Liver (tissue), 8 donors: ENCODE measurements at regions not wholly inside any gene's neighbourhood (a gene's known extent, or its start where the extent isn't known, plus 50 kb on each side); places are given as distances from the start of the nearest gene placed in this dataset.

Experiments
- DNase-seq: peaks from one replicate; pipeline ENCODE4 v3.0.0-alpha.2; 2017; ENCODE audit warnings: low spot score
- H3K27ac ChIP-seq, 2 donors: one replicate each; pipeline ENCODE4 v1.7.0; 2013; ENCODE audit warnings: inconsistent platforms in 2 of 2, low read length in 2 of 2, control low read depth in 1 of 2, low read depth in 1 of 2, mild to moderate bottlenecking in 1 of 2
- H3K27me3 ChIP-seq, 4 donors: one replicate each; pipeline versions ENCODE4 v1.6.1 to v1.7.0; 2013; ENCODE audit warnings: low read length in 3 of 4, inconsistent platforms in 1 of 4, mild to moderate bottlenecking in 1 of 4, moderate library complexity in 1 of 4; ENCODE audit not compliant: control insufficient read depth in 4 of 4, insufficient read depth in 4 of 4
- H3K36me3 ChIP-seq, 4 donors: one replicate each; pipeline versions ENCODE4 v1.6.1 to v1.7.0; 2013; ENCODE audit warnings: low read length in 3 of 4, mild to moderate bottlenecking in 3 of 4, low read depth in 1 of 4, moderate library complexity in 1 of 4; ENCODE audit not compliant: control insufficient read depth in 4 of 4, insufficient read depth in 3 of 4
- H3K4me1 ChIP-seq, 4 donors: one replicate each; pipeline versions ENCODE4 v1.6.1 to v1.7.0; 2013; ENCODE audit warnings: low read length in 3 of 4, mild to moderate bottlenecking in 3 of 4, moderate library complexity in 1 of 4; ENCODE audit not compliant: control insufficient read depth in 4 of 4, insufficient read depth in 4 of 4
- H3K4me3 ChIP-seq, 3 donors: one replicate each; pipeline versions ENCODE4 v1.6.1 to v1.7.0; 2013; ENCODE audit warnings: low read length in 3 of 3, control low read depth in 1 of 3, low read depth in 1 of 3, mild to moderate bottlenecking in 1 of 3
- H3K9ac ChIP-seq, 2 donors: one replicate each; pipeline ENCODE4 v1.7.0; 2013; ENCODE audit warnings: low read length in 2 of 2, mild to moderate bottlenecking in 2 of 2, moderate library complexity in 2 of 2, control low read depth in 1 of 2, low read depth in 1 of 2
- H3K9me3 ChIP-seq, 4 donors: one replicate each; pipeline versions ENCODE4 v1.6.1 to v1.7.0; 2013; ENCODE audit warnings: low read length in 3 of 4; ENCODE audit not compliant: control insufficient read depth in 4 of 4
- EGR1 ChIP-seq, 2 donors: IDR thresholded peaks; 2 replicates each; pipeline ENCODE4 v1.6.1; 2016 to 2018; ENCODE audit warnings: antibody characterized with exemption in 2 of 2, low read depth in 2 of 2
- FOXA1 ChIP-seq: IDR thresholded peaks from 2 replicates; pipeline ENCODE4 v1.6.1; 2016; ENCODE audit warnings: antibody characterized with exemption
- FOXA2 ChIP-seq: IDR thresholded peaks from 2 replicates; pipeline ENCODE4 v1.6.1; 2016; ENCODE audit warnings: antibody characterized with exemption
- GABPA ChIP-seq, 2 donors: IDR thresholded peaks in 1 of 2; conservative IDR thresholded peaks in 1 of 2; 2 replicates each; pipeline ENCODE4 v1.6.1; 2016; ENCODE audit warnings: antibody characterized with exemption in 2 of 2, mild to moderate bottlenecking in 1 of 2, moderate library complexity in 1 of 2
- JUND ChIP-seq, 2 donors: IDR thresholded peaks; 2 replicates each; pipeline ENCODE4 v1.6.1; 2016; ENCODE audit warnings: antibody characterized with exemption in 2 of 2
- RAD21 ChIP-seq, 2 donors: IDR thresholded peaks; 2 replicates each; pipeline ENCODE4 v1.6.1; 2016; ENCODE audit warnings: antibody characterized with exemption in 2 of 2, mild to moderate bottlenecking in 2 of 2
- RXRA ChIP-seq, 2 donors: IDR thresholded peaks; 2 replicates each; pipeline ENCODE4 v1.6.1; 2017 to 2018; ENCODE audit warnings: antibody characterized with exemption in 2 of 2, mild to moderate bottlenecking in 1 of 2
- SP1 ChIP-seq: IDR thresholded peaks from 2 replicates; pipeline ENCODE4 v1.6.1; 2018; ENCODE audit warnings: antibody characterized with exemption, mild to moderate bottlenecking
- TAF1 ChIP-seq: conservative IDR thresholded peaks from 2 replicates; pipeline ENCODE4 v1.6.1; 2016; ENCODE audit warnings: antibody characterized with exemption, mild to moderate bottlenecking
- YY1 ChIP-seq: IDR thresholded peaks from 2 replicates; pipeline ENCODE4 v1.6.1; 2016; ENCODE audit warnings: antibody characterized with exemption, mild to moderate bottlenecking
- WGBS: extraction: QIAGEN DNeasy Blood & Tissue Kit; methylation state at CpG from one replicate; pipeline ENCODE4 v1.1.7; 2013; 5-methylcytosine and 5-hydroxymethylcytosine counted together
- TF ChIP-seq, protein P1 (sequence below): fragments of 150-350 bp; IDR thresholded peaks from 2 replicates; pipeline ENCODE4 v1.5.1; 2017; ENCODE audit warnings: improper control_type of control experiment, low read depth, low read length; ENCODE audit not compliant: missing input control
- TF ChIP-seq, protein P2 (sequence below): IDR thresholded peaks from 2 replicates; pipeline ENCODE4 v1.6.1; 2016; ENCODE audit warnings: antibody characterized with exemption
- TF ChIP-seq, protein P3 (sequence below): IDR thresholded peaks from 2 replicates; pipeline ENCODE4 v1.6.1; 2016; ENCODE audit warnings: antibody characterized with exemption
- TF ChIP-seq, protein P4 (sequence below): IDR thresholded peaks from 2 replicates; pipeline ENCODE4 v1.6.1; 2016; ENCODE audit warnings: antibody characterized with exemption
- TF ChIP-seq, protein P5 (sequence below): IDR thresholded peaks from 2 replicates; pipeline ENCODE4 v1.6.1; 2016; ENCODE audit warnings: antibody characterized with exemption, mild to moderate bottlenecking
- donor health status: healthy.
- donor health status: healthy.
- donor health status: healthy.
- donor health status: healthy.
- donor health status: healthy.

DNA sequence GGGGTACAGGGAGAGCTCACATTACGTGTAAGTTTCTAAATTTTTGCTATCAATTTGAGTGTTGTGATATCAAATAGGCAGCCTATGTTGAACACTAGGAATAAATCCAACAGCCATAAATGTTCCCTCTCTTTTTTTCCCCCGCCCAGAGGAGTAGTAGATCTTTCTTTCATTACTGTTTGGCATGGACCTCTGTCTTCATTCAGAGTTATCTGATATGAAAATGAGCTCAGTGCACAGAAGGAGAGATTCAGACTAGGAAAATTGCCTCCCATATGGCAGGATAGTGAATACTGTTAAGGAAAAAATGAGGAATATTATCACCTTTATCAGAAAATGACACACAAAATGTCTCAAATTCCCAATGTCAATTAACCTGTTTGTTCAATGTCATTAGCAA is 110.0 kb upstream of the EYS start:
- H3K4me1 ChIP-seq: no peaks in the 10 kb centered on the region
- 49% methylated on average over 2 of the region's 2 CpGs for WGBS
- no peak overlapping the region for H3K9ac ChIP-seq

DNA sequence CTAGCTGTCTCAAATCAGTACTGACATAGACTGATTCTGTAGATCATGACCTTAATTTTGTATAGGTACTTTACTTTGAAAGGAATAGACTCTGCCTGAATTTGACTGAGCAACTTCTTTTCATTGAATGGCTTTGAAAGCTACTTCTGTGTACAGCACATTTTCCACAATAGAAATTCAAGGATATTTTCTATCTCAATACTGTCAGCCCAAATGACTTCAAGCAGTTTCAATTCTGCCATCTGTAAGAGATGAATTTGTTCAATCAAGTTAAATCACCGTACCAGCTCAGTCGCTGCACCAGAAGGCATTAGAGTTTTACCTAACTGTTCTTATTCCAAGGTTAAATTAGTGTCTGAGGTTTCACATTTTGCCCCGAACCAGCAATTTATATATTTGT is 107.0 kb upstream of the EYS start:
- no peak for DNase-seq
- Histone ChIP-seq H3K27me3 (no peaks in the 10 kb centered on the region), H3K4me1 (no peaks in the 10 kb centered on the region), H3K9ac (no peak overlapping the region), H3K4me3 (no peak overlapping the region), H3K36me3 (no peaks in the 10 kb centered on the region), H3K27ac (no peak overlapping the region), H3K9me3 (no peaks in the 10 kb centered on the region)
- 53% methylated on average over 3 of the region's 3 CpGs for WGBS
- TF ChIP-seq, protein P1, sequence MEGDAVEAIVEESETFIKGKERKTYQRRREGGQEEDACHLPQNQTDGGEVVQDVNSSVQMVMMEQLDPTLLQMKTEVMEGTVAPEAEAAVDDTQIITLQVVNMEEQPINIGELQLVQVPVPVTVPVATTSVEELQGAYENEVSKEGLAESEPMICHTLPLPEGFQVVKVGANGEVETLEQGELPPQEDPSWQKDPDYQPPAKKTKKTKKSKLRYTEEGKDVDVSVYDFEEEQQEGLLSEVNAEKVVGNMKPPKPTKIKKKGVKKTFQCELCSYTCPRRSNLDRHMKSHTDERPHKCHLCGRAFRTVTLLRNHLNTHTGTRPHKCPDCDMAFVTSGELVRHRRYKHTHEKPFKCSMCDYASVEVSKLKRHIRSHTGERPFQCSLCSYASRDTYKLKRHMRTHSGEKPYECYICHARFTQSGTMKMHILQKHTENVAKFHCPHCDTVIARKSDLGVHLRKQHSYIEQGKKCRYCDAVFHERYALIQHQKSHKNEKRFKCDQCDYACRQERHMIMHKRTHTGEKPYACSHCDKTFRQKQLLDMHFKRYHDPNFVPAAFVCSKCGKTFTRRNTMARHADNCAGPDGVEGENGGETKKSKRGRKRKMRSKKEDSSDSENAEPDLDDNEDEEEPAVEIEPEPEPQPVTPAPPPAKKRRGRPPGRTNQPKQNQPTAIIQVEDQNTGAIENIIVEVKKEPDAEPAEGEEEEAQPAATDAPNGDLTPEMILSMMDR: no peak
- TF ChIP-seq JUND (IDR thresholded peaks at IDR 0.05) (no peak), YY1 (no peak)

More for the DNA sequence above, 110.0 kb upstream of the EYS start:
- TF ChIP-seq RAD21 (IDR thresholded peaks at IDR 0.05) (no peak), JUND (IDR thresholded peaks at IDR 0.05) (no peak), GABPA (IDR thresholded peaks at IDR 0.05 in 1 of 2, conservative IDR thresholded peaks at IDR 0.05 in 1 of 2) (no peak), RXRA (IDR thresholded peaks at IDR 0.05) (no peak), SP1 (no peak), TAF1 (no peak), FOXA1 (no peak)
- TF ChIP-seq, protein P2, sequence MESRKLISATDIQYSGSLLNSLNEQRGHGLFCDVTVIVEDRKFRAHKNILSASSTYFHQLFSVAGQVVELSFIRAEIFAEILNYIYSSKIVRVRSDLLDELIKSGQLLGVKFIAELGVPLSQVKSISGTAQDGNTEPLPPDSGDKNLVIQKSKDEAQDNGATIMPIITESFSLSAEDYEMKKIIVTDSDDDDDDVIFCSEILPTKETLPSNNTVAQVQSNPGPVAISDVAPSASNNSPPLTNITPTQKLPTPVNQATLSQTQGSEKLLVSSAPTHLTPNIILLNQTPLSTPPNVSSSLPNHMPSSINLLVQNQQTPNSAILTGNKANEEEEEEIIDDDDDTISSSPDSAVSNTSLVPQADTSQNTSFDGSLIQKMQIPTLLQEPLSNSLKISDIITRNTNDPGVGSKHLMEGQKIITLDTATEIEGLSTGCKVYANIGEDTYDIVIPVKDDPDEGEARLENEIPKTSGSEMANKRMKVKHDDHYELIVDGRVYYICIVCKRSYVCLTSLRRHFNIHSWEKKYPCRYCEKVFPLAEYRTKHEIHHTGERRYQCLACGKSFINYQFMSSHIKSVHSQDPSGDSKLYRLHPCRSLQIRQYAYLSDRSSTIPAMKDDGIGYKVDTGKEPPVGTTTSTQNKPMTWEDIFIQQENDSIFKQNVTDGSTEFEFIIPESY: no peak
- TF ChIP-seq, protein P1: no peak
- no peak for DNase-seq
- Histone ChIP-seq H3K36me3 (no peaks in the 10 kb centered on the region), H3K27ac (no peak overlapping the region), H3K4me3 (no peak overlapping the region), H3K9me3 (peaks cover 0 to 2% (median 0%) of the 10 kb centered on the region in 4 donors), H3K27me3 (no peaks in the 10 kb centered on the region)

DNA sequence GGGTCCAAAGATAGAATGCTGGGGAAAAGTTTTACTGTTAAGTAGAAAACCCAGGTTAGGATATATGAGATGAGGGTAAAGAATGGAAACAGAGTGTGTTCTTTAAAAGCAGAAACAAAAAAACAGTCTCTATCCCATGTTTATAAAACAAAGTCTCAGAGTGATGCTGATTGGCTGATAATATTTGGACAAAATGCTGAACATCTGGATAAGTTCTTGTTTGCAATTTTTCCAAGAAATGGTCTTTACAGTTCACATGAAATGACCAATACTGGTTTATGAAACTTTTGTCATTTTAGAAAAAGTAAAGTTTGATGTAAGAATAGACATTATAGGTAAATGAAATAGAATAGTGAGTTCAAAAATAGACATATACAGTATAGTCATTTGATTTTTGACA is 96.2 kb upstream of the EYS start:
- DNase-seq: no peak
- H3K4me1 ChIP-seq: no peaks in the 10 kb centered on the region
- H3K27ac ChIP-seq: no peak overlapping the region
- no peaks in the 10 kb centered on the region for H3K9me3 ChIP-seq
- no peak overlapping the region for H3K4me3 ChIP-seq
- H3K9ac ChIP-seq: no peak overlapping the region
- no peaks in the 10 kb centered on the region for H3K36me3 ChIP-seq
- no peaks in the 10 kb centered on the region for H3K27me3 ChIP-seq
- TF ChIP-seq YY1 (no peak), GABPA (IDR thresholded peaks at IDR 0.05 in 1 of 2, conservative IDR thresholded peaks at IDR 0.05 in 1 of 2) (no peak), EGR1 (IDR thresholded peaks at IDR 0.05; ENCODE audit: low read depth in 2 of 2) (no peak), TAF1 (no peak), RAD21 (IDR thresholded peaks at IDR 0.05) (no peak), JUND (IDR thresholded peaks at IDR 0.05) (no peak), FOXA1 (no peak), FOXA2 (no peak)
- TF ChIP-seq, protein P3, sequence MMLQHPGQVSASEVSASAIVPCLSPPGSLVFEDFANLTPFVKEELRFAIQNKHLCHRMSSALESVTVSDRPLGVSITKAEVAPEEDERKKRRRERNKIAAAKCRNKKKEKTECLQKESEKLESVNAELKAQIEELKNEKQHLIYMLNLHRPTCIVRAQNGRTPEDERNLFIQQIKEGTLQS: no peak
- TF ChIP-seq, protein P4, sequence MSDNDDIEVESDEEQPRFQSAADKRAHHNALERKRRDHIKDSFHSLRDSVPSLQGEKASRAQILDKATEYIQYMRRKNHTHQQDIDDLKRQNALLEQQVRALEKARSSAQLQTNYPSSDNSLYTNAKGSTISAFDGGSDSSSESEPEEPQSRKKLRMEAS: no peak
- TF ChIP-seq, protein P5, sequence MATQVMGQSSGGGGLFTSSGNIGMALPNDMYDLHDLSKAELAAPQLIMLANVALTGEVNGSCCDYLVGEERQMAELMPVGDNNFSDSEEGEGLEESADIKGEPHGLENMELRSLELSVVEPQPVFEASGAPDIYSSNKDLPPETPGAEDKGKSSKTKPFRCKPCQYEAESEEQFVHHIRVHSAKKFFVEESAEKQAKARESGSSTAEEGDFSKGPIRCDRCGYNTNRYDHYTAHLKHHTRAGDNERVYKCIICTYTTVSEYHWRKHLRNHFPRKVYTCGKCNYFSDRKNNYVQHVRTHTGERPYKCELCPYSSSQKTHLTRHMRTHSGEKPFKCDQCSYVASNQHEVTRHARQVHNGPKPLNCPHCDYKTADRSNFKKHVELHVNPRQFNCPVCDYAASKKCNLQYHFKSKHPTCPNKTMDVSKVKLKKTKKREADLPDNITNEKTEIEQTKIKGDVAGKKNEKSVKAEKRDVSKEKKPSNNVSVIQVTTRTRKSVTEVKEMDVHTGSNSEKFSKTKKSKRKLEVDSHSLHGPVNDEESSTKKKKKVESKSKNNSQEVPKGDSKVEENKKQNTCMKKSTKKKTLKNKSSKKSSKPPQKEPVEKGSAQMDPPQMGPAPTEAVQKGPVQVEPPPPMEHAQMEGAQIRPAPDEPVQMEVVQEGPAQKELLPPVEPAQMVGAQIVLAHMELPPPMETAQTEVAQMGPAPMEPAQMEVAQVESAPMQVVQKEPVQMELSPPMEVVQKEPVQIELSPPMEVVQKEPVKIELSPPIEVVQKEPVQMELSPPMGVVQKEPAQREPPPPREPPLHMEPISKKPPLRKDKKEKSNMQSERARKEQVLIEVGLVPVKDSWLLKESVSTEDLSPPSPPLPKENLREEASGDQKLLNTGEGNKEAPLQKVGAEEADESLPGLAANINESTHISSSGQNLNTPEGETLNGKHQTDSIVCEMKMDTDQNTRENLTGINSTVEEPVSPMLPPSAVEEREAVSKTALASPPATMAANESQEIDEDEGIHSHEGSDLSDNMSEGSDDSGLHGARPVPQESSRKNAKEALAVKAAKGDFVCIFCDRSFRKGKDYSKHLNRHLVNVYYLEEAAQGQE: no peak
- TF ChIP-seq, protein P2: no peak
